GM12892 (cell line): ENCODE measurements at regions not wholly inside any gene's neighbourhood (a gene's known extent, or its start where the extent isn't known, plus 50 kb on each side); places are given as distances from the start of the nearest gene placed in this dataset.

Source experiments
- POLR2A ChIP-seq: IDR thresholded peaks from 2 replicates; pipeline ENCODE4 v1.6.1; 2011; ENCODE audit warnings: low read depth, low read length, control low read depth
- POLR2AphosphoS5 ChIP-seq: IDR thresholded peaks from 2 replicates; pipeline ENCODE4 v1.6.1; 2011; ENCODE audit warnings: low read depth, low read length, control low read depth

DNA sequence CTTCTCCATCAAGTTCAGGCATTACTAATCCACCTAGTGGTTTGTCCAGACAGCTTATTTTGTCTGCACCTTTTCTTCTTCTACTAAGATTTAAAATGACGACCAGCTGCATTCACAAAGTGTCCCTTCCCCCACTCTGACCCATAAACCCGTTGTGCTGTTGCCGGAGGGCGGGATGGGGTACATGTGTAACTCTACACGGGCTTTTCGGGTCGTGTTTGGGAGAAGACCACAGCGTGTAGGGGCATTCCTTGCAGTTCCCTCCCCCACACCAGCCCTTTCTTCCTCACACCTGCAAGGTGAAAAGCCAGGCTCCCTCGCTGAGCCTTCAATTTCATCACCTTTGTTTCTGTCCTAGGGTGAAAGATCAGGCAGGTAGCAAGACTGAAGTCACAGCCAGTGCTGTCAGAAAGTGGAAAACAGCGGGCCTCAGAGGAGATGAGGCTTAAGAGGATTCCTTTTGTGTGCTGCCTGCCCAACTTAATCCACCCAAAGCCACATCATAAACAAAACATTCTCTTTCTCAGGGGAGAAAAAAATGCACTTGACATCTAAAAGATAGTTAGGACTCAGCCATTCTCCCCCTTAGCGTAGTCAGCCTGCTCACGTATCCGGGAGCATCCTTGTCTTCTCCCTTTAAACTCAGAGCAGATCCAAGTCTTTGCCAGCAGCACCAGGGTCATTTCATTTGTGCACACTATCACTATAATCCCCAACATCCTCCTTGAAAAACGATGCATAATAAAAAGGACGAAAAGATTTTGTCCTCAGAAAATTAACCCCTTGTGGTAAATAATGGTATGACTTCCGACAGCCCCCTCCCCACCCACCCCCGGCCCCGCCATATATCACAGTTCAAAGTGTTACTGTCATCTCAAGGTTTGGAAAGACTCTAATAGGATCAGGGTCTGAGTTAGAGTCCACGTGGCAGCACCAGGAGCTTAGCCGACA is 599.0 kb downstream of the RAB28 start:
- TF ChIP-seq POLR2A (no peak), POLR2AphosphoS5 (no peak)
